Amygdala (tissue), 56 donors: ENCODE measurements at regions not wholly inside any gene's neighbourhood (a gene's known extent, or its start where the extent isn't known, plus 50 kb on each side); places are given as distances from the start of the nearest gene placed in this dataset.

ENCODE experiments used
- DNase-seq, 56 donors: peaks; one replicate each; lab custom pipeline; 2025; lab: John Stamatoyannopoulos, UW

GRCh38 chr16:6131526-6132050 is 1034.0 kb upstream of the EEF2KMT start:
- peak in 4 of 56 donors; percentile 2 to 10 (median 4) for DNase-seq

DNA sequence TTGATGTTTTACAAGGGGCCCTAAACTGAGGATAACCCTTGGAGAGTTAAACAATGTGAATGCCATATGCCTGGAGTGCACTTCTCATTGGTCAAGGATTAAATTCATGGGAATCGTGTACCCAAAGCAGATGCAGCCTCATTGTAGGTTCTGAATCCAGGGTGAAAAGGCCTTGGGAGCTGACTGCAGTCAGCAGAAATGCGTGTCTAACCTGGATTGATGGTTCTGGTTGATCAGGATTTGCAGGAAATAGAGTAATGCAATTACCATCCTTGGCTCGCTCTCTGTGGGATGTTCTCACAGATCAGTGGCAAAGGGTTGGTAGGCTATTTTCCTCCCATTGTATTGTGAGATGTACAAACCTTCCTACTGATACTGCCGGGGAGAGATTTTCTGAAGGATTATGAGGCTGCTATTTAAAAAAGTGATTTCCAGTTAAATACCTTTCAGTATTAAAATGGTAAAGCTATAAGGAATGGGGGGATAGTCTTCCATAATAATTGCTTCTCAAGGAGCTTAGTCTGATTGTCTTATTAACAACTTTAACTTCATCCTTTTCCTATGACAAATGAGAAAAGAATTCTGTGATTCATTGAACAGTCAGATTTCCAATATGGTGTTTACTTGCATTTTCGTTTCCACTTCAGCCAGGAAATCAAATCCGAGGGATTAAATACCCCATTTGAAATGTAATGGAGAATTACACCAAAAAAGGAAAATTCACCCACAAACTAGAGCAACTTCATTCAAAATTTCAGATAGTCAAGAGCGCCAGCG is 1028.1 kb upstream of the EEF2KMT start:
- no peak for DNase-seq

- no peak for DNase-seq
Observed at GRCh38 chr16:6124136-6124535, 1026.5 kb upstream of the EEF2KMT start.

DNA sequence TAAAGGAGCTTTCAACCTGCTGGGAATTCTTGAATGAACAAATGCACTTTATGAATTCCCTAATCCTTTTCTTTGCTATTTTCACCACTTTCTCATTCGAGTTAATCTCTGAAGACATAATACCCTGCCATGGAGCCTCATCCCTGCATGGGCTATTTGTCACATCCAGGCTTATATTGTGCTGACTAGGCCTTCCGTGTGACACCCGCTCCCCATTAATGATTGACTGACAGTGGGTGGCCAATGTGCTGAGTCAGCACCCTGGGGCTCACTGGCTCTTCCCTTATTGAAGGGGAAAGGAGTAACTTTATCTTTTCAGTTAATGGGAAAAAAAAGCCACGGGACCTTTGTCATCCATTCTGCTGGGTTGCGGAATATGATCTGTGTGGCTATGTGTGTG is 1024.8 kb upstream of the EEF2KMT start:
- no peak for DNase-seq

- DNase-seq, result no peak
Observed at GRCh38 chr16:6114691-6115090, 1017.1 kb upstream of the EEF2KMT start.

DNA sequence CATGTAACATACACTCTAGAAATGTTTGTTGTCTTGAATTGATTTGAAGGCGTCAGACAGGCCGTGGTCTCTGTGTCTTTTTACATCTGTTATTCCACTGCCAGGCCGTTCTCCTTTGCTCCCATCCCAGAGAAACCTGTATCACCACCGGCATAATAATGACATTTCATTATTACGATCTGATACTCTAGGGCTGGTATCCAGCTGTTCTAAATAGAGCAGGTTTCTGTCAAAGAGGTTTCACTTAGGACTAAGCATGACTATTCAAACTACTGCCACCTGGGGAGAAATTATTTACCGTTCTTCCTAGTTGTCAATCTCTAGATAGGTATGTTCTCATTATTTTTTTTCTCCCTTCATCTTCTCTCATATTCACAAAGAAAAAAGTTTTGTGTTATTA is 1016.2 kb upstream of the EEF2KMT start:
- DNase-seq, result no peak

GRCh38 chr16:6112700-6113099 is 1015.1 kb upstream of the EEF2KMT start:
- DNase-seq, result no peak

GRCh38 chr16:6111390-6111789 is 1013.8 kb upstream of the EEF2KMT start:
- no peak for DNase-seq

DNA sequence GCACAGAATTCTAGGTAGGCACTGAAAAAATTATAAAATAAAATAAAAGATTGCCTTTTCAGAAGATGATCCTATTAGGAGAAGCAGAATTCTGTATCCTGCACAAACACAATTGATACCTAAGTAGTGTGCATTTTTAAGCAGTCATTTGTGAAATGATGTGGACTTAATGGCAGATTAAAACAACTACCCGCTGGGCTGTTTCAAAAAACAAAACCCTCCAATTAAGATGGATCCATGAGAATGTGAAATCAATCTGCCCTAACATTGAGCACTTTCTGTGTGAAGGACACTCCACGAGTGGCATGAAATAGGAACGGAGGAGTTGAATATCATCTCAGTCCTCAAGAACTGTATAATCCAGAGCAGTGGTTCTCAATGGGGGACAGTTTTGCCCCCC is 1012.8 kb upstream of the EEF2KMT start:
- DNase-seq, result no peak

DNA sequence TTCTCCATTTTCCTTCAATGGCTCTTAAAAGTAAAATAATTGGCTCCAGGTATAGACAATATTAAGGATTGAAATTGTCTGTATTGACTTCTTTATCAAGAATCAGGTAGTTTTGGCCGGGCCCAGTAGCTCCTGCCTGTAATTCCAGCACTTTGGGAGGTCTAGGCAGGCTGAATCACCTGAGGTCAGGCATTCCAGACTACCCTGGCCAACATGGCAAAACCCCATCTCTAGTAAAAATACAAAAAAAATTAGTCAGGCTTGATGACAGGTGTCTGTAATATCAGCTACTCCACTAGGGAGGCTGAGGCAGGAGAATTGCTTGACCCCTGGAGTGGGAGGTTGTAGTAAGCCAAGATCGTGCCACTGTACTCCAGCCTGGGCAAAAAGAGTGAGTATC is 1008.5 kb upstream of the EEF2KMT start:
- no peak for DNase-seq

DNA sequence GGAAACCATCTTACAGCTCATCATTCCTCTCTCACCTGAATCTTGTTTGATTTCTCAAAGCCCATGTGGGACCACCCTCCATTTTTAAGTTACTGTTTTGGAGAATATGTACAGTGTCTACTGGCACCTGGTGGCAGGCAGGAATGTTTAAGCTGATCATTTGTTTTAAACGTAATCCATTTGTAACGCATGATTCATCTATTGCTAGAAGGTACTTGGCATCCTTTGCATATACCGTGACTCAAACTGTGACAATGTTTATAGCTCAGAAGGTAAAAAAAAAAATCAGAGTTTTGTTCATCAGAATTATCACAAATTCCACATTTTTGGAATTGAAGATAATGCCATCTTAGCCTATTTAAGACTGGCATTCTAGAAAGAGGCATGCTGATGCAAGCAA is 1007.5 kb upstream of the EEF2KMT start:
- no peak for DNase-seq

- no peak for DNase-seq
Observed at GRCh38 chr16:6104428-6104827, 1006.8 kb upstream of the EEF2KMT start.

GRCh38 chr16:6103561-6103960 is 1006.0 kb upstream of the EEF2KMT start:
- DNase-seq, result no peak

DNA sequence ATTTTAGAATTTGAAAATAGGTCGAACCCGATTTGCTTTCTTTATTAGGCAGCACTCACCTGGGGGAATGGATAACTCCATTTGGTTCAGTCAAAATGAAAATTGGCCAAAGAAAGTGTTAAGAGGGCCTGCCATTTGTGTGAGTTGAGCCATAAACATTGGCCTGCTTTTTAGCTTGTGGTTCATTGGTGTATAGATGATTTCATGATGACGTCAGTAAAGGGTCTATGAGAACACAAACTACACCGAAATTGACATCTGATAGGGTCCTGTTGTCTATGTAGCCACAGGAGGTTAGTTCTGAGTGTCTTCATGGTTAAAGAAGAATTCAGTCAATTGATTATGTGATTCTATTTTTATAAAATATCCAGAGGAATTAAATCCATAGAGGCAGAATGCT is 1001.5 kb upstream of the EEF2KMT start:
- DNase-seq, result no peak

GRCh38 chr16:6096931-6097670 is 999.5 kb upstream of the EEF2KMT start:
- DNase-seq, result no peak

GRCh38 chr16:6095414-6095813 is 997.8 kb upstream of the EEF2KMT start:
- DNase-seq, result peak in 1 of 56 donors; percentile 3

GRCh38 chr16:6091021-6091420 is 993.4 kb upstream of the EEF2KMT start:
- DNase-seq, result no peak

DNA sequence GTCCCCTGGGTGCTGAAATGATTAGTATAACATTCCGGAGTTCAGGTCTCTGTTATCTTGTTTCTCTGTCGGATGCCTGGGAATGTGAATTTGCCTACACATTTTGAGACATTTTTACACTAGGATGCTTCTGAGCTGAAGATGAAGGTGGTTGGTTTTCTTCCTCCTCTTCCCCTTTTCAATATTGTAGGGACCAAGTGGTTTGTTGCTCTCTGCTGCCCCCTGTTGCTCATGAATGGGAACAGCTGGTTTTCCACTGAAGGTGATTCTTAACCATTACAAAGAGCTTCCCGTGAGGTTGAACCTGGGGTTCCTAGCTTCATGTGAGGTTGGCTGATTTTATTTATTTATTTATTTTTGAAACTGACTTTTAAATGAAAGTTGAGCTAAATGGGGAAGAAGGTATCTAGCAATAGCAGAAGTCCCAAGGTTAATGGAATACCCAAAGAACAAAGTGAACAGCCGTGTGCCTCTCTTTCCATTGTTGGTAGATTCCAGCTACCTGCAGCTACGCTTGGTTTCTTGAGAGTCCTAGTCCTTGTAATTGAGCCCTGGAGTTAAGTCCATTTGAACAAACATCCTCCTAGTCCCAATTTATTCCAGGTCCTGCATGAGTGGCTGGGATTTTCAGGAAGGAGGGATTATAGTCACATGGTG is 983.9 kb upstream of the EEF2KMT start:
- peak in 25 of 56 donors; percentile 1 to 51 (median 7) for DNase-seq

- no peak for DNase-seq
Observed at GRCh38 chr16:6076631-6077030, 979.0 kb upstream of the EEF2KMT start.

DNA sequence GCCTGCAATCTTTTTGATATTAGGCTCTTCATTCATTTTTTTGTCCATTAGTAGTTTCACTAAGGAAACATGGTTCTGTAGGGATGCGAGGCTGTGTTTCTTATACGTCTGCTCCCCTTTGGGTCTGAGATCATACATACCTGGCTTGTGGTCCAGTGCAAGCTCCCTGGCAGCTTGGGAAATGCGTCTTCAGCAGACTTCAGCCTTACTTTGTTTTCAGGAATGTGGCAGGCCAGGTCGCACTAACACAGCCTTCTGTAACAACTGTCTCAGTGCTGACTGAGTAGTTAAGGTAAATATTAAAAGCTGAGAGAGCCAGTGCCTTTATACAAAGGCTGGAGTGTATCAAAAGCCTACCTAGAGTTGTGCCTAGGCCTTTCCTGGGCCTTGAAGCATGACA is 970.5 kb upstream of the EEF2KMT start:
- no peak for DNase-seq

DNA sequence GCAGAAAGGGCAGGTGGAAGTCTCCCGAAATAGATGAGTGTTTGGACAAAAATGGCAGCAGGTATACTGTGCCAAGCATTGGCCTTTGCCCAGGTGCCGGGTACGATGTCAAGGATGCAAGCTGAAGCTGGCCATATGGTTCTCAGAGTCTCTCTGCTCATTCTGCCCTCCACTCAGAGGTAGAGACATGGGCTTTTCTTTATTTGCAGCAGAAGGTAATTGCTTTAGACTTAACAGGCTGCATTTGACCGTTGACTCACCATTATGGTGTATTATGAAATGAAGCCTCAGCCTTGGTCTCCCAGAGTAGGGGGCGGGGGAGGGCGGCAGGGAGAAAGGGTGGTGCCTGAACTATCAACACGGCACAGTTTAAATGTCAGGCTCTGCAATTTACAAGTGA is 969.1 kb upstream of the EEF2KMT start:
- DNase-seq, result no peak
